HEK293 (cell line): ENCODE measurements at regions not wholly inside any gene's neighbourhood (a gene's known extent, or its start where the extent isn't known, plus 50 kb on each side); places are given as distances from the start of the nearest gene placed in this dataset.

Experiments used
- CTCF ChIA-PET: fragments of 350-600 bp; formaldehyde crosslinking; extraction: SDS; loops from one replicate; lab custom pipeline; 2021; ENCODE audit warnings: antibody characterized with exemption; lab: Yijun Ruan, JAX
- POLR2A ChIA-PET: fragments of 300-600 bp; formaldehyde crosslinking; extraction: SDS; loops from one replicate; lab custom pipeline; 2020; ENCODE audit warnings: antibody characterized with exemption, inconsistent platforms; lab: Yijun Ruan, JAX
- H3K27ac ChIP-seq: fragments of 200-500 bp; sonication (Bioruptor generic); 2 replicates; pipeline ENCODE4 v1.5.1; 2014; ENCODE audit warnings: low read depth, low read length, control low read depth, inconsistent platforms; ENCODE audit errors: extremely low read depth
- H3K36me3 ChIP-seq, 2 experiments: fragments of 200-500 bp in 1 of 2; sonication (Bioruptor generic) in 1 of 2; 1 replicate in 1 of 2; 2 replicates in 1 of 2; pipeline ENCODE4 v1.5.1; 2014 to 2017; ENCODE audit warnings: inconsistent platforms in 2 of 2, low read length in 2 of 2; ENCODE audit not compliant: control insufficient read depth in 2 of 2, insufficient read depth in 1 of 2
- H3K4me1 ChIP-seq: fragments of 200-500 bp; sonication (Bioruptor generic); 2 replicates; pipeline ENCODE4 v1.5.1; 2014; ENCODE audit warnings: mild to moderate bottlenecking, low read length, inconsistent platforms; ENCODE audit not compliant: control insufficient read depth, insufficient read depth
- H3K4me3 ChIP-seq: 2 replicates; pipeline ENCODE4 v1.5.1; 2011; ENCODE audit warnings: low read depth, mild to moderate bottlenecking, control low read depth, low read length, moderate library complexity
- H3K9me3 ChIP-seq: fragments of 200-500 bp; sonication (Bioruptor generic); 2 replicates; pipeline ENCODE4 v1.5.1; 2014; ENCODE audit warnings: low read depth, low read length, inconsistent platforms; ENCODE audit not compliant: control insufficient read depth, insufficient read depth
- BCL11B ChIP-seq: fragments of 450-650 bp; formaldehyde crosslinking; IDR thresholded peaks from 2 replicates; pipeline ENCODE4 v1.5.1; 2016; ENCODE audit warnings: low read depth, missing biosample characterization, missing genetic modification characterization
- FEZF1 ChIP-seq: fragments of 450-650 bp; formaldehyde crosslinking; IDR thresholded peaks from 2 replicates; pipeline ENCODE4 v1.5.1; 2016; ENCODE audit warnings: missing biosample characterization, missing genetic modification characterization
- GLIS2 ChIP-seq: fragments of 450-650 bp; formaldehyde crosslinking; IDR thresholded peaks from 2 replicates; pipeline ENCODE4 v1.5.1; 2016; ENCODE audit warnings: missing biosample characterization, missing genetic modification characterization
- KLF16 ChIP-seq: fragments of 450-650 bp; formaldehyde crosslinking; IDR thresholded peaks from 2 replicates; pipeline ENCODE4 v1.5.1; 2017; ENCODE audit warnings: missing biosample characterization, missing genetic modification characterization
- KLF9 ChIP-seq: fragments of 450-650 bp; formaldehyde crosslinking; IDR thresholded peaks from 2 replicates; pipeline ENCODE4 v1.5.1; 2016; ENCODE audit warnings: missing biosample characterization, missing genetic modification characterization, low read depth
- OVOL3 ChIP-seq: fragments of 450-650 bp; formaldehyde crosslinking; IDR thresholded peaks from 2 replicates; pipeline ENCODE4 v1.5.1; 2016; ENCODE audit warnings: missing biosample characterization, missing genetic modification characterization
- REST ChIP-seq: fragments of 450-650 bp; formaldehyde crosslinking; IDR thresholded peaks from 2 replicates; pipeline ENCODE4 v1.5.1; 2016; ENCODE audit warnings: missing biosample characterization, missing genetic modification characterization
- ZNF175 ChIP-seq: fragments of 450-650 bp; formaldehyde crosslinking; IDR thresholded peaks from 2 replicates; pipeline ENCODE4 v1.5.1; 2016; ENCODE audit warnings: missing biosample characterization, missing genetic modification characterization
- ZNF274 ChIP-seq, 2 experiments: fragments of 200-500 bp in 1 of 2; fragments of 450-650 bp in 1 of 2; sonication (Bioruptor generic) in 1 of 2; formaldehyde crosslinking in 1 of 2; IDR thresholded peaks; 2 replicates each; pipeline versions ENCODE4 v1.5.1 to v1.6.1; 2014 to 2016; ENCODE audit warnings: borderline replicate concordance in 1 of 2, inconsistent platforms in 1 of 2, low read length in 1 of 2, missing biosample characterization in 1 of 2, missing genetic modification characterization in 1 of 2
- ZNF335 ChIP-seq: fragments of 450-650 bp; formaldehyde crosslinking; conservative IDR thresholded peaks from 2 replicates; pipeline ENCODE4 v1.5.1; 2016; ENCODE audit warnings: missing biosample characterization, missing genetic modification characterization
- ZNF776 ChIP-seq: fragments of 450-650 bp; formaldehyde crosslinking; IDR thresholded peaks from 2 replicates; pipeline ENCODE4 v1.5.0; 2017; ENCODE audit warnings: missing biosample characterization, missing genetic modification characterization, borderline replicate concordance
- ZNF777 ChIP-seq: fragments of 450-650 bp; formaldehyde crosslinking; IDR thresholded peaks from 2 replicates; pipeline ENCODE4 v1.5.1; 2017; ENCODE audit warnings: missing biosample characterization, missing genetic modification characterization, borderline replicate concordance
- TF ChIP-seq, protein P1 (sequence below): fragments of 450-650 bp; formaldehyde crosslinking; IDR thresholded peaks from 2 replicates; pipeline ENCODE4 v1.5.1; 2016; ENCODE audit warnings: missing biosample characterization, missing genetic modification characterization
- TF ChIP-seq, protein P2 (sequence below): fragments of 450-650 bp; formaldehyde crosslinking; IDR thresholded peaks from 2 replicates; pipeline ENCODE4 v1.5.1; 2017; ENCODE audit warnings: missing biosample characterization, missing genetic modification characterization
- TF ChIP-seq, protein P3 (sequence below): fragments of 450-650 bp; formaldehyde crosslinking; IDR thresholded peaks from 2 replicates; pipeline ENCODE4 v1.5.1; 2016; ENCODE audit warnings: missing biosample characterization, missing genetic modification characterization

- no peak for TF ChIP-seq FEZF1
- no peak for TF ChIP-seq ZNF335
- no peak for TF ChIP-seq GLIS2 (tag by site-specific recombination)
- TF ChIP-seq KLF16 = no peak
- TF ChIP-seq BCL11B (tag by site-specific recombination) = no peak
- no peak for TF ChIP-seq KLF9
Measured at GRCh38 chr1:106814418-106814817, 242.1 kb upstream of the PRMT6 start (continued).

GRCh38 chr1:106817575-106817974, 238.9 kb upstream of the PRMT6 start:
- no peaks in the 10 kb centered on the region for H3K4me1 ChIP-seq
- no peak overlapping the region for H3K4me3 ChIP-seq
- CTCF ChIA-PET = no interaction called here
- no peaks in the 10 kb centered on the region for H3K9me3 ChIP-seq
- H3K27ac ChIP-seq = no peak overlapping the region
- TF ChIP-seq, protein P1, sequence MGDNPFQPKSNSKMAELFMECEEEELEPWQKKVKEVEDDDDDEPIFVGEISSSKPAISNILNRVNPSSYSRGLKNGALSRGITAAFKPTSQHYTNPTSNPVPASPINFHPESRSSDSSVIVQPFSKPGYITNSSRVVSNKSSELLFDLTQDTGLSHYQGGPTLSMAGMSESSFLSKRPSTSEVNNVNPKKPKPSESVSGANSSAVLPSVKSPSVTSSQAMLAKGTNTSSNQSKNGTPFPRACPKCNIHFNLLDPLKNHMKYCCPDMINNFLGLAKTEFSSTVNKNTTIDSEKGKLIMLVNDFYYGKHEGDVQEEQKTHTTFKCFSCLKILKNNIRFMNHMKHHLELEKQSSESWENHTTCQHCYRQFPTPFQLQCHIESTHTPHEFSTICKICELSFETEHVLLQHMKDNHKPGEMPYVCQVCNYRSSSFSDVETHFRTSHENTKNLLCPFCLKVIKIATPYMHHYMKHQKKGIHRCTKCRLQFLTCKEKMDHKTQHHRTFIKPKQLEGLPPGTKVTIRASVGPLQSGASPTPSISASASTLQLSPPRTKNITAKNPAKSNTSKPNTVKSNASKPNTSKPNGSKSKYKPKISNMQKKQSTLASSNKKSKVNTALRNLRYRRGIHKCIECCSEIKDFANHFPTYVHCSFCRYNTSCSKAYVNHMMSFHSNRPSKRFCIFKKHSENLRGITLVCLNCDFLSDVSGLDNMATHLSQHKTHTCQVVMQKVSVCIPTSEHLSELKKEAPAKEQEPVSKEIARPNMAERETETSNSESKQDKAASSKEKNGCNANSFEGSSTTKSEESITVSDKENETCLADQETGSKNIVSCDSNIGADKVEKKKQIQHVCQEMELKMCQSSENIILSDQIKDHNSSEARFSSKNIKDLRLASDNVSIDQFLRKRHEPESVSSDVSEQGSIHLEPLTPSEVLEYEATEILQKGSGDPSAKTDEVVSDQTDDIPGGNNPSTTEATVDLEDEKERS (tag by site-specific recombination) = no peak
- no peak for TF ChIP-seq ZNF776
- TF ChIP-seq, protein P2, sequence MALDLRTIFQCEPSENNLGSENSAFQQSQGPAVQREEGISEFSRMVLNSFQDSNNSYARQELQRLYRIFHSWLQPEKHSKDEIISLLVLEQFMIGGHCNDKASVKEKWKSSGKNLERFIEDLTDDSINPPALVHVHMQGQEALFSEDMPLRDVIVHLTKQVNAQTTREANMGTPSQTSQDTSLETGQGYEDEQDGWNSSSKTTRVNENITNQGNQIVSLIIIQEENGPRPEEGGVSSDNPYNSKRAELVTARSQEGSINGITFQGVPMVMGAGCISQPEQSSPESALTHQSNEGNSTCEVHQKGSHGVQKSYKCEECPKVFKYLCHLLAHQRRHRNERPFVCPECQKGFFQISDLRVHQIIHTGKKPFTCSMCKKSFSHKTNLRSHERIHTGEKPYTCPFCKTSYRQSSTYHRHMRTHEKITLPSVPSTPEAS (tag by site-specific recombination) = no peak
- no peak for TF ChIP-seq ZNF274 (IDR thresholded peaks at IDR 0.05; ENCODE audit: low read length)
- no peak for TF ChIP-seq ZNF274 (tag by site-specific recombination; IDR thresholded peaks at IDR 0.05; ENCODE audit: borderline replicate concordance)
- TF ChIP-seq, protein P3, sequence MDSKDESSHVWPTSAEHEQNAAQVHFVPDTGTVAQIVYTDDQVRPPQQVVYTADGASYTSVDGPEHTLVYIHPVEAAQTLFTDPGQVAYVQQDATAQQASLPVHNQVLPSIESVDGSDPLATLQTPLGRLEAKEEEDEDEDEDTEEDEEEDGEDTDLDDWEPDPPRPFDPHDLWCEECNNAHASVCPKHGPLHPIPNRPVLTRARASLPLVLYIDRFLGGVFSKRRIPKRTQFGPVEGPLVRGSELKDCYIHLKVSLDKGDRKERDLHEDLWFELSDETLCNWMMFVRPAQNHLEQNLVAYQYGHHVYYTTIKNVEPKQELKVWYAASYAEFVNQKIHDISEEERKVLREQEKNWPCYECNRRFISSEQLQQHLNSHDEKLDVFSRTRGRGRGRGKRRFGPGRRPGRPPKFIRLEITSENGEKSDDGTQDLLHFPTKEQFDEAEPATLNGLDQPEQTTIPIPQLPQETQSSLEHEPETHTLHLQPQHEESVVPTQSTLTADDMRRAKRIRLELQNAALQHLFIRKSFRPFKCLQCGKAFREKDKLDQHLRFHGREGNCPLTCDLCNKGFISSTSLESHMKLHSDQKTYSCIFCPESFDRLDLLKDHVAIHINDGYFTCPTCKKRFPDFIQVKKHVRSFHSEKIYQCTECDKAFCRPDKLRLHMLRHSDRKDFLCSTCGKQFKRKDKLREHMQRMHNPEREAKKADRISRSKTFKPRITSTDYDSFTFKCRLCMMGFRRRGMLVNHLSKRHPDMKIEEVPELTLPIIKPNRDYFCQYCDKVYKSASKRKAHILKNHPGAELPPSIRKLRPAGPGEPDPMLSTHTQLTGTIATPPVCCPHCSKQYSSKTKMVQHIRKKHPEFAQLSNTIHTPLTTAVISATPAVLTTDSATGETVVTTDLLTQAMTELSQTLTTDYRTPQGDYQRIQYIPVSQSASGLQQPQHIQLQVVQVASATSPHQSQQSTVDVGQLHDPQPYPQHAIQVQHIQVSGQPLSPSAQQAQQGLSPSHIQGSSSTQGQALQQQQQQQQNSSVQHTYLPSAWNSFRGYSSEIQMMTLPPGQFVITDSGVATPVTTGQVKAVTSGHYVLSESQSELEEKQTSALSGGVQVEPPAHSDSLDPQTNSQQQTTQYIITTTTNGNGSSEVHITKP (tag by site-specific recombination) = no peak
- TF ChIP-seq ZNF175 (tag by site-specific recombination) = no peak
- TF ChIP-seq ZNF777 = no peak
- no peak for TF ChIP-seq REST (tag by site-specific recombination)
- TF ChIP-seq OVOL3 = no peak
- POLR2A ChIA-PET = no interaction called here
- no peaks in the 10 kb centered on the region for H3K36me3 ChIP-seq
